WTC11 (cell line): ENCODE measurements at regions not wholly inside any gene's neighbourhood (a gene's known extent, or its start where the extent isn't known, plus 50 kb on each side); places are given as distances from the start of the nearest gene placed in this dataset.

ENCODE experiments used
- ATAC-seq: fragments of 200-7000 bp; cut with Tn5 transposase; 2 replicates; pipeline ENCODE4 v1.10.0; 2021; ENCODE audit warnings: mild to moderate bottlenecking, moderate library complexity
- CTCF ChIA-PET: fragments of 300-600 bp; sonication (Branson Sonifier 250); formaldehyde crosslinking; loops from one replicate; lab custom pipeline; 2021; ENCODE audit warnings: antibody characterized with exemption; lab: Charles Lee
- POLR2A ChIA-PET: fragments of 350-600 bp; sonication (Branson Sonifier 250); formaldehyde crosslinking; loops from one replicate; lab custom pipeline; 2021; ENCODE audit warnings: antibody characterized with exemption; lab: Charles Lee
- DNase-seq: peaks from one replicate; pipeline ENCODE4 v3.0.0; 2021; ENCODE audit warnings: low spot score
- H3K27ac Mint-ChIP-seq: 2 replicates; pipeline ENCODE4 v1.8.0; 2021; ENCODE audit warnings: mixed read lengths
- H3K27me3 Mint-ChIP-seq: 2 replicates; pipeline ENCODE4 v1.8.0; 2021; ENCODE audit warnings: low read depth, mild to moderate bottlenecking, moderate library complexity, mixed read lengths
- H3K36me3 Mint-ChIP-seq: 2 replicates; pipeline ENCODE4 v1.8.0; 2021; ENCODE audit warnings: mixed read lengths
- H3K4me1 Mint-ChIP-seq: 2 replicates; pipeline ENCODE4 v1.8.0; 2022; ENCODE audit warnings: mixed read lengths
- H3K4me3 Mint-ChIP-seq: 2 replicates; pipeline ENCODE4 v1.8.0; 2021; ENCODE audit warnings: mild to moderate bottlenecking, moderate library complexity, mixed read lengths
- H3K9me3 Mint-ChIP-seq: 2 replicates; pipeline ENCODE4 v1.8.0; 2021; ENCODE audit warnings: mixed read lengths
- AR ChIP-seq: fragments of 250-450 bp; sonication (Bioruptor Pico); IDR thresholded peaks from 2 replicates; pipeline ENCODE4 v1.9.0; 2021; ENCODE audit warnings: mild to moderate bottlenecking
- ATF1 ChIP-seq: sonication (generic); formaldehyde crosslinking; IDR thresholded peaks from 2 replicates; pipeline ENCODE4 v1.8.1; 2023; ENCODE audit warnings: mild to moderate bottlenecking, moderate library complexity, missing genetic modification reagents
- CBFB ChIP-seq: sonication (generic); formaldehyde crosslinking; IDR thresholded peaks from 2 replicates; pipeline ENCODE4 v1.8.1; 2022; ENCODE audit warnings: mild to moderate bottlenecking, low read depth, missing genetic modification reagents
- ESRRA ChIP-seq: sonication (generic); formaldehyde crosslinking; IDR thresholded peaks from 2 replicates; pipeline ENCODE4 v1.8.1; 2022; ENCODE audit warnings: mild to moderate bottlenecking, missing genetic modification reagents, borderline replicate concordance
- ETV6 ChIP-seq: sonication (generic); formaldehyde crosslinking; IDR thresholded peaks from 2 replicates; pipeline ENCODE4 v1.8.1; 2022; ENCODE audit warnings: mild to moderate bottlenecking, missing genetic modification reagents
- FOXJ3 ChIP-seq: sonication (generic); formaldehyde crosslinking; IDR thresholded peaks from 2 replicates; pipeline ENCODE4 v1.9.0; 2021; ENCODE audit warnings: missing genetic modification reagents, mild to moderate bottlenecking, borderline replicate concordance
- MLX ChIP-seq: sonication (generic); formaldehyde crosslinking; IDR thresholded peaks from 2 replicates; pipeline ENCODE4 v1.8.1; 2023; ENCODE audit warnings: mild to moderate bottlenecking, missing genetic modification reagents, moderate library complexity
- NFE2L1 ChIP-seq: sonication (generic); formaldehyde crosslinking; IDR thresholded peaks from 2 replicates; pipeline ENCODE4 v1.8.1; 2023; ENCODE audit warnings: missing genetic modification reagents
- NR3C1 ChIP-seq: sonication (generic); formaldehyde crosslinking; conservative IDR thresholded peaks from 2 replicates; pipeline ENCODE4 v1.8.1; 2023; ENCODE audit warnings: low read depth, mild to moderate bottlenecking, missing genetic modification reagents
- RELA ChIP-seq: sonication (generic); formaldehyde crosslinking; IDR thresholded peaks from 2 replicates; pipeline ENCODE4 v1.8.1; 2022; ENCODE audit warnings: missing genetic modification reagents, mild to moderate bottlenecking, borderline replicate concordance
- RORB ChIP-seq: fragments of 250-450 bp; sonication (Bioruptor Pico); IDR thresholded peaks from 2 replicates; pipeline ENCODE4 v1.9.0; 2021; ENCODE audit warnings: mild to moderate bottlenecking
- SMAD4 ChIP-seq: sonication (generic); formaldehyde crosslinking; IDR thresholded peaks from 2 replicates; pipeline ENCODE4 v1.8.0; 2022; ENCODE audit warnings: mild to moderate bottlenecking, missing genetic modification reagents
- SP1 ChIP-seq: sonication (generic); formaldehyde crosslinking; conservative IDR thresholded peaks from 2 replicates; pipeline ENCODE4 v1.8.1; 2022; ENCODE audit warnings: missing genetic modification reagents
- TEAD1 ChIP-seq: sonication (generic); formaldehyde crosslinking; IDR thresholded peaks from 2 replicates; pipeline ENCODE4 v1.8.0; 2022; ENCODE audit warnings: mild to moderate bottlenecking, missing genetic modification reagents
- TP53 ChIP-seq: sonication (generic); formaldehyde crosslinking; IDR thresholded peaks from 2 replicates; pipeline ENCODE4 v1.8.1; 2023; ENCODE audit warnings: mild to moderate bottlenecking, missing genetic modification reagents
- ZNF219 ChIP-seq: sonication (generic); formaldehyde crosslinking; IDR thresholded peaks from 2 replicates; pipeline ENCODE4 v1.8.0; 2023; ENCODE audit warnings: missing genetic modification reagents, mild to moderate bottlenecking, borderline replicate concordance
- ZNF317 ChIP-seq: sonication (generic); formaldehyde crosslinking; IDR thresholded peaks from 2 replicates; pipeline ENCODE4 v1.8.1; 2023; ENCODE audit warnings: low read depth, mild to moderate bottlenecking, moderate library complexity, missing genetic modification reagents, borderline replicate concordance
- ZNF512 ChIP-seq: sonication (generic); formaldehyde crosslinking; IDR thresholded peaks from 2 replicates; pipeline ENCODE4 v1.8.1; 2022; ENCODE audit warnings: missing genetic modification reagents, borderline replicate concordance
- TF ChIP-seq, protein P1 (sequence below): sonication (generic); formaldehyde crosslinking; IDR thresholded peaks from 2 replicates; pipeline ENCODE4 v1.8.0; 2022; ENCODE audit warnings: mild to moderate bottlenecking, missing genetic modification reagents
- TF ChIP-seq, protein P2 (sequence below): sonication (generic); formaldehyde crosslinking; IDR thresholded peaks from 2 replicates; pipeline ENCODE4 v1.8.1; 2022; ENCODE audit warnings: low read depth, mild to moderate bottlenecking, moderate library complexity, missing genetic modification reagents, borderline replicate concordance
- TF ChIP-seq, protein P3 (sequence below): sonication (generic); formaldehyde crosslinking; IDR thresholded peaks from 2 replicates; pipeline ENCODE4 v1.8.1; 2022; ENCODE audit warnings: low read depth, missing genetic modification reagents, borderline replicate concordance
- TF ChIP-seq, protein P4 (sequence below): fragments of 200-600 bp; IDR thresholded peaks from 2 replicates; pipeline ENCODE4 v1.8.0; 2022; ENCODE audit warnings: antibody characterized with exemption
- TF ChIP-seq, protein P5 (sequence below): fragments of 250-450 bp; sonication (Bioruptor Pico); conservative IDR thresholded peaks from 2 replicates; pipeline ENCODE4 v1.9.0; 2021; ENCODE audit warnings: mild to moderate bottlenecking

DNA sequence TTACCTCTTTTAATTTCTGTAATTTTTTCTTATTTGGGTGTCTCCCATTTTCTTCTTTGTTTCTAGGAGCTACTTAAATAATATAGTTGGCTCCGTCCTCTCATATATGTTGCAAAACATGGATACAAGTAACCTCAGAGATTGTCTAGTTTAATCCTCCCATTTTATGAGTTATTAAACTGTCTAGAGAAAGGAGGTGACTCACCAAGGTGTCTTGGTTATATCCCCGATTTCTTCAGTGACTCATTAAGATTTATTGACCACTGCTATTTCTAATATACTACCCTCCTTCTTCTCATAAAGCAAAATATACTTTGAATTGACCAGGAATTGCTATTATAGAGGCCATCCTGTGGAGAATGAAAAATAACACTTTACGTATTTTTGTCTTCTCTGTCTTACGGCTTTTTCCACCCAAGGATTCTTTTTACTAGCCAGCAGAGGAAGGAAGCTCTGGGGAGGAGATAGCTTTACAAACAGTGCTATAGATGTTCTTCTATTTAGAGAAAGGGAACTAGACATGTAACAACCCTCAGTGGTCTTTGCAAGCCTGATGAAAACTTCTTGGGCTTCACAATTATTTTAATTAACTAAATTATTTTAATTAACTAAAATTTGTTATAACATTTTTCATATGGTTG, 300.4 kb upstream of the TNP1 start:
- no peaks in the 10 kb centered on the region for H3K36me3 Mint-ChIP-seq
- DNase-seq (no peak), ATAC-seq (no peak)
- H3K27ac Mint-ChIP-seq, result no peak overlapping the region
- peaks cover 6% of the 10 kb centered on the region for H3K9me3 Mint-ChIP-seq
- H3K4me1 Mint-ChIP-seq, result no peaks in the 10 kb centered on the region
- TF ChIP-seq ZNF512 (CRISPR knock-in tag), result no peak
- no peak for TF ChIP-seq AR (CRISPR knock-in tag)
- TF ChIP-seq, protein P1, sequence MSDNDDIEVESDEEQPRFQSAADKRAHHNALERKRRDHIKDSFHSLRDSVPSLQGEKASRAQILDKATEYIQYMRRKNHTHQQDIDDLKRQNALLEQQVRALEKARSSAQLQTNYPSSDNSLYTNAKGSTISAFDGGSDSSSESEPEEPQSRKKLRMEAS (CRISPR knock-in tag), result no peak
- TF ChIP-seq ETV6, result no peak
- no peak for TF ChIP-seq SP1
- TF ChIP-seq RELA (CRISPR knock-in tag), result no peak
- no peak for TF ChIP-seq ZNF317 (CRISPR knock-in tag)
- no peak for TF ChIP-seq NR3C1 (CRISPR knock-in tag)
- H3K27me3 Mint-ChIP-seq, result no peaks in the 10 kb centered on the region; the same call in 1 of the 2 replicates
- CTCF ChIA-PET, result interaction anchor here (0.9 kb wide), 1 partner anchor 62 kb away, joined by 3 read pairs; no protein-coding TSS in a partner anchor
- POLR2A ChIA-PET, result no interaction called here
- H3K4me3 Mint-ChIP-seq, result no peak overlapping the region

DNA sequence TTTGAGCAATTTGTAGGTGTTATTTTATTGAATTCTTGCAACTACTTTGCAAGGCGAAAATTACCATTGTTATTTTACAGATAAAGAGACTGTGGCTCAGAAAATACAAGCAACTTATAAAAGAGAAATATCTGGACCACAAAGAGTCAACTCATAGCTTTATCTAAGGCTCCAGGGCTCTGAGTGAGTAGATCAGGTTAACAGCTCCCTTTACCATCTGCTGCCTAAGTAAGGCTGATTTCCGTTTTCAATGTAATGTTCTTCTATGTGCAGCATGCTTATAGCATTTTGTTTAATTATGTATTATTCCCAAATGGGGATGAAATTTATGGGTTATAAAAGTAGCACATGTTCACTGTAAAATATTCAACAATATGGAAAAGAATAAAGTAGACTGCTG, 299.1 kb upstream of the TNP1 start:
- Mint-ChIP-seq H3K36me3 (no peaks in the 10 kb centered on the region), H3K27me3 (no peaks in the 10 kb centered on the region; the same call in 1 of the 2 replicates), H3K27ac (no peak overlapping the region), H3K4me1 (no peaks in the 10 kb centered on the region), H3K4me3 (no peak overlapping the region), H3K9me3 (no peaks in the 10 kb centered on the region)
- ChIA-PET CTCF (no interaction called here), POLR2A (no interaction called here)
- ATAC-seq (no peak), DNase-seq (no peak)
- TF ChIP-seq ZNF219 (CRISPR knock-in tag), result no peak
- no peak for TF ChIP-seq RORB (CRISPR knock-in tag)
- no peak for TF ChIP-seq CBFB (CRISPR knock-in tag)
- TF ChIP-seq, protein P2, sequence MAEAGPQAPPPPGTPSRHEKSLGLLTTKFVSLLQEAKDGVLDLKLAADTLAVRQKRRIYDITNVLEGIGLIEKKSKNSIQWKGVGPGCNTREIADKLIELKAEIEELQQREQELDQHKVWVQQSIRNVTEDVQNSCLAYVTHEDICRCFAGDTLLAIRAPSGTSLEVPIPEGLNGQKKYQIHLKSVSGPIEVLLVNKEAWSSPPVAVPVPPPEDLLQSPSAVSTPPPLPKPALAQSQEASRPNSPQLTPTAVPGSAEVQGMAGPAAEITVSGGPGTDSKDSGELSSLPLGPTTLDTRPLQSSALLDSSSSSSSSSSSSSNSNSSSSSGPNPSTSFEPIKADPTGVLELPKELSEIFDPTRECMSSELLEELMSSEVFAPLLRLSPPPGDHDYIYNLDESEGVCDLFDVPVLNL, result no peak
- TF ChIP-seq ESRRA (CRISPR knock-in tag), result no peak
- TF ChIP-seq MLX (CRISPR knock-in tag), result no peak
- no peak for TF ChIP-seq FOXJ3 (CRISPR knock-in tag)
- TF ChIP-seq, protein P3, sequence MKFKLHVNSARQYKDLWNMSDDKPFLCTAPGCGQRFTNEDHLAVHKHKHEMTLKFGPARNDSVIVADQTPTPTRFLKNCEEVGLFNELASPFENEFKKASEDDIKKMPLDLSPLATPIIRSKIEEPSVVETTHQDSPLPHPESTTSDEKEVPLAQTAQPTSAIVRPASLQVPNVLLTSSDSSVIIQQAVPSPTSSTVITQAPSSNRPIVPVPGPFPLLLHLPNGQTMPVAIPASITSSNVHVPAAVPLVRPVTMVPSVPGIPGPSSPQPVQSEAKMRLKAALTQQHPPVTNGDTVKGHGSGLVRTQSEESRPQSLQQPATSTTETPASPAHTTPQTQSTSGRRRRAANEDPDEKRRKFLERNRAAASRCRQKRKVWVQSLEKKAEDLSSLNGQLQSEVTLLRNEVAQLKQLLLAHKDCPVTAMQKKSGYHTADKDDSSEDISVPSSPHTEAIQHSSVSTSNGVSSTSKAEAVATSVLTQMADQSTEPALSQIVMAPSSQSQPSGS (CRISPR knock-in tag), result no peak
- TF ChIP-seq, protein P4, sequence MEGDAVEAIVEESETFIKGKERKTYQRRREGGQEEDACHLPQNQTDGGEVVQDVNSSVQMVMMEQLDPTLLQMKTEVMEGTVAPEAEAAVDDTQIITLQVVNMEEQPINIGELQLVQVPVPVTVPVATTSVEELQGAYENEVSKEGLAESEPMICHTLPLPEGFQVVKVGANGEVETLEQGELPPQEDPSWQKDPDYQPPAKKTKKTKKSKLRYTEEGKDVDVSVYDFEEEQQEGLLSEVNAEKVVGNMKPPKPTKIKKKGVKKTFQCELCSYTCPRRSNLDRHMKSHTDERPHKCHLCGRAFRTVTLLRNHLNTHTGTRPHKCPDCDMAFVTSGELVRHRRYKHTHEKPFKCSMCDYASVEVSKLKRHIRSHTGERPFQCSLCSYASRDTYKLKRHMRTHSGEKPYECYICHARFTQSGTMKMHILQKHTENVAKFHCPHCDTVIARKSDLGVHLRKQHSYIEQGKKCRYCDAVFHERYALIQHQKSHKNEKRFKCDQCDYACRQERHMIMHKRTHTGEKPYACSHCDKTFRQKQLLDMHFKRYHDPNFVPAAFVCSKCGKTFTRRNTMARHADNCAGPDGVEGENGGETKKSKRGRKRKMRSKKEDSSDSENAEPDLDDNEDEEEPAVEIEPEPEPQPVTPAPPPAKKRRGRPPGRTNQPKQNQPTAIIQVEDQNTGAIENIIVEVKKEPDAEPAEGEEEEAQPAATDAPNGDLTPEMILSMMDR, result no peak
- TF ChIP-seq, protein P1 (CRISPR knock-in tag), result no peak
- no peak for TF ChIP-seq TP53
- no peak for TF ChIP-seq SMAD4 (CRISPR knock-in tag)
- no peak for TF ChIP-seq NFE2L1 (CRISPR knock-in tag)
- no peak for TF ChIP-seq TEAD1
- no peak for TF ChIP-seq ATF1 (CRISPR knock-in tag)
- TF ChIP-seq, protein P5, sequence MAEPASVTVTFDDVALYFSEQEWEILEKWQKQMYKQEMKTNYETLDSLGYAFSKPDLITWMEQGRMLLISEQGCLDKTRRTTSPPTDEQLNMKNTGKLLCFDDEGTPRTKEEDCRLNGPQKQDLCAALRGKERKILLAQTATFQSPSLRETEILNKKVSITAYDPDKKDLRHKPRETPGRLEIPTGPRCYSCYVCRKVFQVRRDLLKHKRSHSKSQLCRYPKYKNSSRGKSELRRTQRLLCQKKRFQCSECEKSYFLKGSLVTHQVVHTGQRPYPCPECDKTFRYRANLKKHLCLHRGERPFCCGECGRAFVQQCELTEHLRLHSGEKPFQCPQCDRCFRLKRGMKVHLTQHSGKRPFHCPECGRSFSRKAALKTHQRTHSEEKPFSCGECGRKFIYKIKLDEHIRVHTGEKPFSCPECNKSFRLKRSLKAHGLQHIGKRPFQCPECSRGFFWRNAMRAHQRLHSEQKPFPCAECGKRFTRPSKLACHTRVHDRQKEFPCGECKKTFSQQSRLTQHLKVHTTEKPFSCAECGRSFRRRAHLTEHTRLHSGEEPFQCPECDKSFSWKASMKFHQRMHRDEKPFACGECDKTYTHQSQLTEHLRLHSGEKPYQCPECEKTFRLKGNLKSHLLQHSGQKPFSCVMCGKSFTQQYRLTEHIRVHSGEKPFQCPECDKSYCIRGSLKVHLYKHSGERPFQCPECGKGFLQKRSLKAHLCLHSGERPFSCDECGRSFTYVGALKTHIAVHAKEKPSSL, result no peak
